Liver (tissue), 7 donors: ENCODE measurements at regions not wholly inside any gene's neighbourhood (a gene's known extent, or its start where the extent isn't known, plus 50 kb on each side); places are given as distances from the start of the nearest gene placed in this dataset.

Experiments used
- DNase-seq: peaks from one replicate; pipeline ENCODE4 v3.0.0-alpha.2; 2017; ENCODE audit warnings: low spot score
- H3K27ac ChIP-seq, 2 donors: one replicate each; pipeline ENCODE4 v1.7.0; 2013; ENCODE audit warnings: inconsistent platforms in 2 of 2, low read length in 2 of 2, control low read depth in 1 of 2, low read depth in 1 of 2, mild to moderate bottlenecking in 1 of 2
- H3K27me3 ChIP-seq, 4 donors: one replicate each; pipeline versions ENCODE4 v1.6.1 to v1.7.0; 2013; ENCODE audit warnings: low read length in 3 of 4, inconsistent platforms in 1 of 4, mild to moderate bottlenecking in 1 of 4, moderate library complexity in 1 of 4; ENCODE audit not compliant: control insufficient read depth in 4 of 4, insufficient read depth in 4 of 4
- H3K36me3 ChIP-seq, 4 donors: one replicate each; pipeline versions ENCODE4 v1.6.1 to v1.7.0; 2013; ENCODE audit warnings: low read length in 3 of 4, mild to moderate bottlenecking in 3 of 4, low read depth in 1 of 4, moderate library complexity in 1 of 4; ENCODE audit not compliant: control insufficient read depth in 4 of 4, insufficient read depth in 3 of 4
- H3K4me1 ChIP-seq, 4 donors: one replicate each; pipeline versions ENCODE4 v1.6.1 to v1.7.0; 2013; ENCODE audit warnings: low read length in 3 of 4, mild to moderate bottlenecking in 3 of 4, moderate library complexity in 1 of 4; ENCODE audit not compliant: control insufficient read depth in 4 of 4, insufficient read depth in 4 of 4
- H3K4me3 ChIP-seq, 3 donors: one replicate each; pipeline versions ENCODE4 v1.6.1 to v1.7.0; 2013; ENCODE audit warnings: low read length in 3 of 3, control low read depth in 1 of 3, low read depth in 1 of 3, mild to moderate bottlenecking in 1 of 3
- H3K9ac ChIP-seq, 2 donors: one replicate each; pipeline ENCODE4 v1.7.0; 2013; ENCODE audit warnings: low read length in 2 of 2, mild to moderate bottlenecking in 2 of 2, moderate library complexity in 2 of 2, control low read depth in 1 of 2, low read depth in 1 of 2
- H3K9me3 ChIP-seq, 4 donors: one replicate each; pipeline versions ENCODE4 v1.6.1 to v1.7.0; 2013; ENCODE audit warnings: low read length in 3 of 4; ENCODE audit not compliant: control insufficient read depth in 4 of 4
- EGR1 ChIP-seq, 2 donors: IDR thresholded peaks; 2 replicates each; pipeline ENCODE4 v1.6.1; 2016 to 2018; ENCODE audit warnings: antibody characterized with exemption in 2 of 2, low read depth in 2 of 2
- FOXA1 ChIP-seq: IDR thresholded peaks from 2 replicates; pipeline ENCODE4 v1.6.1; 2016; ENCODE audit warnings: antibody characterized with exemption
- FOXA2 ChIP-seq: IDR thresholded peaks from 2 replicates; pipeline ENCODE4 v1.6.1; 2016; ENCODE audit warnings: antibody characterized with exemption
- GABPA ChIP-seq, 2 donors: IDR thresholded peaks in 1 of 2; conservative IDR thresholded peaks in 1 of 2; 2 replicates each; pipeline ENCODE4 v1.6.1; 2016; ENCODE audit warnings: antibody characterized with exemption in 2 of 2, mild to moderate bottlenecking in 1 of 2, moderate library complexity in 1 of 2
- HNF4A ChIP-seq, 2 donors: conservative IDR thresholded peaks; 2 replicates each; pipeline ENCODE4 v1.6.1; 2016; ENCODE audit warnings: antibody characterized with exemption in 2 of 2, mild to moderate bottlenecking in 2 of 2
- JUND ChIP-seq, 2 donors: IDR thresholded peaks; 2 replicates each; pipeline ENCODE4 v1.6.1; 2016; ENCODE audit warnings: antibody characterized with exemption in 2 of 2
- RAD21 ChIP-seq, 2 donors: IDR thresholded peaks; 2 replicates each; pipeline ENCODE4 v1.6.1; 2016; ENCODE audit warnings: antibody characterized with exemption in 2 of 2, mild to moderate bottlenecking in 2 of 2
- RXRA ChIP-seq, 2 donors: IDR thresholded peaks; 2 replicates each; pipeline ENCODE4 v1.6.1; 2017 to 2018; ENCODE audit warnings: antibody characterized with exemption in 2 of 2, mild to moderate bottlenecking in 1 of 2
- SP1 ChIP-seq: IDR thresholded peaks from 2 replicates; pipeline ENCODE4 v1.6.1; 2018; ENCODE audit warnings: antibody characterized with exemption, mild to moderate bottlenecking
- TAF1 ChIP-seq: conservative IDR thresholded peaks from 2 replicates; pipeline ENCODE4 v1.6.1; 2016; ENCODE audit warnings: antibody characterized with exemption, mild to moderate bottlenecking
- YY1 ChIP-seq: IDR thresholded peaks from 2 replicates; pipeline ENCODE4 v1.6.1; 2016; ENCODE audit warnings: antibody characterized with exemption, mild to moderate bottlenecking
- ZBTB33 ChIP-seq: IDR thresholded peaks from 2 replicates; pipeline ENCODE4 v1.6.1; 2016; ENCODE audit warnings: antibody characterized with exemption
- TF ChIP-seq, protein P1 (sequence below): IDR thresholded peaks from 2 replicates; pipeline ENCODE4 v1.6.1; 2016; ENCODE audit warnings: antibody characterized with exemption
- TF ChIP-seq, protein P2 (sequence below): IDR thresholded peaks from 2 replicates; pipeline ENCODE4 v1.6.1; 2016; ENCODE audit warnings: antibody characterized with exemption
- TF ChIP-seq, protein P3 (sequence below): fragments of 150-350 bp; IDR thresholded peaks from 2 replicates; pipeline ENCODE4 v1.5.1; 2017; ENCODE audit warnings: improper control_type of control experiment, low read depth, low read length; ENCODE audit not compliant: missing input control
- TF ChIP-seq, protein P4 (sequence below): IDR thresholded peaks from 2 replicates; pipeline ENCODE4 v1.6.1; 2016; ENCODE audit warnings: antibody characterized with exemption, mild to moderate bottlenecking
- donor health status: healthy.
- donor health status: healthy.
- donor health status: healthy.
- donor health status: healthy.

- TF ChIP-seq, protein P1, sequence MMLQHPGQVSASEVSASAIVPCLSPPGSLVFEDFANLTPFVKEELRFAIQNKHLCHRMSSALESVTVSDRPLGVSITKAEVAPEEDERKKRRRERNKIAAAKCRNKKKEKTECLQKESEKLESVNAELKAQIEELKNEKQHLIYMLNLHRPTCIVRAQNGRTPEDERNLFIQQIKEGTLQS = no peak
- no peak for TF ChIP-seq ZBTB33
- no peak for TF ChIP-seq GABPA (IDR thresholded peaks at IDR 0.05 in 1 of 2, conservative IDR thresholded peaks at IDR 0.05 in 1 of 2)
- no peak for TF ChIP-seq YY1
These were observed 1860.5 kb upstream of the ADGRL3 start (continued) for GRCh38 chr4:59339631-59340030.

DNA sequence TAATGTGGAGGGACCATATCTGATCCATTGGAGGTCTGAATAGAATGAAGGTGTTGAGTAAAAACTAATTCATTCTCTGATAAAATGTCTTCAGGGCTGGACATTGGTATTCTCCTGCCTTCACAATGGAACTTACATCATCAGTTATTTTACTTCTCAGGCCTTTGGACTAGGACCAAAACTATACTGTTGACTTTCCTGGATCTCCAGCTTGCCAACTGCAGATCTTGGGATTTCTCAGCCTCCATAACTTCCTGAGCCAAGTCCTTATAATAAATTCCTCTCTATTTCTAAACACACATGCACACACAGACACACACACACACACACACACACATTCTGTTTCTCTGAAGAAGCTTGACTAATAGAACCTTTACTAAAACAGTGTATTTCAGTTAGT lies 1858.6 kb upstream of the ADGRL3 start:
- Histone ChIP-seq H3K27me3 (no peaks in the 10 kb centered on the region), H3K27ac (no peak overlapping the region), H3K9ac (no peak overlapping the region), H3K36me3 (no peaks in the 10 kb centered on the region), H3K4me1 (no peaks in the 10 kb centered on the region), H3K4me3 (no peak overlapping the region), H3K9me3 (no peaks in the 10 kb centered on the region)
- no peak for TF ChIP-seq JUND (IDR thresholded peaks at IDR 0.05)
- no peak for TF ChIP-seq RAD21 (IDR thresholded peaks at IDR 0.05)
- TF ChIP-seq TAF1 = no peak
- TF ChIP-seq, protein P2, sequence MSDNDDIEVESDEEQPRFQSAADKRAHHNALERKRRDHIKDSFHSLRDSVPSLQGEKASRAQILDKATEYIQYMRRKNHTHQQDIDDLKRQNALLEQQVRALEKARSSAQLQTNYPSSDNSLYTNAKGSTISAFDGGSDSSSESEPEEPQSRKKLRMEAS = no peak
- TF ChIP-seq, protein P3, sequence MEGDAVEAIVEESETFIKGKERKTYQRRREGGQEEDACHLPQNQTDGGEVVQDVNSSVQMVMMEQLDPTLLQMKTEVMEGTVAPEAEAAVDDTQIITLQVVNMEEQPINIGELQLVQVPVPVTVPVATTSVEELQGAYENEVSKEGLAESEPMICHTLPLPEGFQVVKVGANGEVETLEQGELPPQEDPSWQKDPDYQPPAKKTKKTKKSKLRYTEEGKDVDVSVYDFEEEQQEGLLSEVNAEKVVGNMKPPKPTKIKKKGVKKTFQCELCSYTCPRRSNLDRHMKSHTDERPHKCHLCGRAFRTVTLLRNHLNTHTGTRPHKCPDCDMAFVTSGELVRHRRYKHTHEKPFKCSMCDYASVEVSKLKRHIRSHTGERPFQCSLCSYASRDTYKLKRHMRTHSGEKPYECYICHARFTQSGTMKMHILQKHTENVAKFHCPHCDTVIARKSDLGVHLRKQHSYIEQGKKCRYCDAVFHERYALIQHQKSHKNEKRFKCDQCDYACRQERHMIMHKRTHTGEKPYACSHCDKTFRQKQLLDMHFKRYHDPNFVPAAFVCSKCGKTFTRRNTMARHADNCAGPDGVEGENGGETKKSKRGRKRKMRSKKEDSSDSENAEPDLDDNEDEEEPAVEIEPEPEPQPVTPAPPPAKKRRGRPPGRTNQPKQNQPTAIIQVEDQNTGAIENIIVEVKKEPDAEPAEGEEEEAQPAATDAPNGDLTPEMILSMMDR = no peak
- no peak for TF ChIP-seq YY1
- no peak for TF ChIP-seq GABPA (IDR thresholded peaks at IDR 0.05 in 1 of 2, conservative IDR thresholded peaks at IDR 0.05 in 1 of 2)
- no peak for TF ChIP-seq EGR1 (IDR thresholded peaks at IDR 0.05; ENCODE audit: low read depth in 2 of 2)
- TF ChIP-seq ZBTB33 = no peak
- TF ChIP-seq HNF4A (conservative IDR thresholded peaks at IDR 0.05) = no peak
- TF ChIP-seq, protein P4, sequence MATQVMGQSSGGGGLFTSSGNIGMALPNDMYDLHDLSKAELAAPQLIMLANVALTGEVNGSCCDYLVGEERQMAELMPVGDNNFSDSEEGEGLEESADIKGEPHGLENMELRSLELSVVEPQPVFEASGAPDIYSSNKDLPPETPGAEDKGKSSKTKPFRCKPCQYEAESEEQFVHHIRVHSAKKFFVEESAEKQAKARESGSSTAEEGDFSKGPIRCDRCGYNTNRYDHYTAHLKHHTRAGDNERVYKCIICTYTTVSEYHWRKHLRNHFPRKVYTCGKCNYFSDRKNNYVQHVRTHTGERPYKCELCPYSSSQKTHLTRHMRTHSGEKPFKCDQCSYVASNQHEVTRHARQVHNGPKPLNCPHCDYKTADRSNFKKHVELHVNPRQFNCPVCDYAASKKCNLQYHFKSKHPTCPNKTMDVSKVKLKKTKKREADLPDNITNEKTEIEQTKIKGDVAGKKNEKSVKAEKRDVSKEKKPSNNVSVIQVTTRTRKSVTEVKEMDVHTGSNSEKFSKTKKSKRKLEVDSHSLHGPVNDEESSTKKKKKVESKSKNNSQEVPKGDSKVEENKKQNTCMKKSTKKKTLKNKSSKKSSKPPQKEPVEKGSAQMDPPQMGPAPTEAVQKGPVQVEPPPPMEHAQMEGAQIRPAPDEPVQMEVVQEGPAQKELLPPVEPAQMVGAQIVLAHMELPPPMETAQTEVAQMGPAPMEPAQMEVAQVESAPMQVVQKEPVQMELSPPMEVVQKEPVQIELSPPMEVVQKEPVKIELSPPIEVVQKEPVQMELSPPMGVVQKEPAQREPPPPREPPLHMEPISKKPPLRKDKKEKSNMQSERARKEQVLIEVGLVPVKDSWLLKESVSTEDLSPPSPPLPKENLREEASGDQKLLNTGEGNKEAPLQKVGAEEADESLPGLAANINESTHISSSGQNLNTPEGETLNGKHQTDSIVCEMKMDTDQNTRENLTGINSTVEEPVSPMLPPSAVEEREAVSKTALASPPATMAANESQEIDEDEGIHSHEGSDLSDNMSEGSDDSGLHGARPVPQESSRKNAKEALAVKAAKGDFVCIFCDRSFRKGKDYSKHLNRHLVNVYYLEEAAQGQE = no peak
- TF ChIP-seq FOXA1 = no peak
- TF ChIP-seq, protein P1 = no peak
- TF ChIP-seq RXRA (IDR thresholded peaks at IDR 0.05) = no peak
- no peak for TF ChIP-seq SP1
- no peak for TF ChIP-seq FOXA2
- DNase-seq = no peak
